ENCODE measurements at regions not wholly inside any gene's neighbourhood (a gene's known extent, or its start where the extent isn't known, plus 50 kb on each side); places are given as distances from the start of the nearest gene placed in this dataset.
"Not testable (repeated sequence)": the region's sequence is repeated elsewhere in the genome, so short reads cannot be mapped to it uniquely, and the experiment has no call there.

DNA sequence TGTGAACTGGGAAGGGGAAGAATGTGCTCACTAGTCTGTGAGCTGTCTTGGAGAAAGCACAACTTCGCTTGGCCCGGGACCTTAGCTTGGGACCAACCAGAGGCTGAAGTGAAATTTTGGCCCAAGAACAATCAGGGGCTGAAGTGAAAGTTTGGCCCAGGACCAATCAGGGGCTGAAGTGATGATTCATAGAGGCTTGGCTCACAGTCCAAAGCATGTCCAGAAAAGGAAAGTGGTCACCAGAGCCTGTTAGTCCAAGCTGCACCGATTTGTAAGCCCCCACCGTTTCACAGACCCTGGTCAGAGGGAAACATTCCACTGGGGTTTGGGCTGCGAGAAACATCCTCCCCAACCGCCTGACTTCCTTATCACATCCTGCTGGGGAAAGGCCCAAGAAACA is 763.3 kb downstream of the SPATA31A7 start:
- DNase-seq (ENCODE audit: low read depth): peak; percentile 15

DNA sequence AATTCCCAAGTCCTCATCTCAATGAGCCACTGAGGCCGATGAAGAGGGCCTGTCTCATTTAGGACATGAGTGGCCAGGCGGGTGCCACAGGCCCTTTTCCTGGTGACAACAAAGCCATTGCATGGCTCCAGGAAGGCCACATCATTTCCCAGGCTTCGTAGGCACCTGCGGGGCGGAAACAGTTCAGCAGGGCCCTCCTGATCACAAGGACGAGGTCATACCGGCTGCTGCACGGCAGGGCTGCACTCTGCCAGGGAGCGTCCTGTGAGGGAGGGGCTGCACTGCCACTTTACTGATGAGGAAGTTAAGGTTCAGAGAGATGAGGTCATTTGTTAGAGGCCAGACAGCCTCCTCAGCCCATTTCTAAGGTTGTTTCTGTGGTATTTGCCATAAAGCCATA is 781.8 kb downstream of the SPATA31A7 start:
- not testable (repeated sequence) for DNase-seq (ENCODE audit: low read depth)

DNA sequence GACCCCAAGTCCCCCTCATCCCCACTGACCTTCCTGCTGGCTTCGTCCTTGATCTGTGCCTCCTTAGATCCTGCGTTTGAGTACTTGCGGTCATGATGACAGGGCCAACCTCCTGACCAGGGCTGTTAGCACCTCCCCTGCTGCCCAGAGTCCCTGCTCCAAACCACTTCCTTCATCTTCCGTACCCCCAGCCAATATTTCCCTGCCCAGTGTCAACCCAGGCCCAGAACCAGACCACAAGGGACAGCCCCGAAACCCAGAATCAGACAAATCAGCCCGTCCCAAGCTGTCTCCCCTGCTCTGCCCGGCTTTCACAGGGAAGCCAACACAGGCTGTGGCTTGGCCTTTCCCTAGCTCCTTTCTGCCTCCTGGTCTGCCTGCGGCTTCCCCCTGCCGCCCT is 784.7 kb downstream of the SPATA31A7 start:
- peak; percentile 19 for DNase-seq (ENCODE audit: low read depth)

DNA sequence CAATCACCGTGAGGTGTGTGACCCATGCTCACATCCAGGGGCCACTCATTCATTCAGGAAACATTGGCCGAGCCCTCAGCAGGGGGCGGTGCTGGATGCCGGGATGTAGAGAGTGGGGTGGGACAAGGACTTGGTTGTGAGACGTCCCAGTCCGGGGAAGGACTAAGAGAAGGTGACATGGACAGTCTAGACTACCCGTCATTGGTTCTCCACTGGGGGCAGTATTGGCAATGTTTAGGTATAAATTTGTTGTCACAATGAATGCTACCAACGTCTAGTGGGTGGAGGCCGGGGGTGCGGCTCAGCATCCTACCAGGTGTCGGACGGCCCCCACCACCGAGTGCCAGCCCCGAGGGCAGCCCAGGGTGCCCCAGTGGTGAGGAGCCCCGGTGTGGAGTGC is 786.5 kb downstream of the SPATA31A7 start:
- DNase-seq (ENCODE audit: low read depth): not testable (repeated sequence)

DNA sequence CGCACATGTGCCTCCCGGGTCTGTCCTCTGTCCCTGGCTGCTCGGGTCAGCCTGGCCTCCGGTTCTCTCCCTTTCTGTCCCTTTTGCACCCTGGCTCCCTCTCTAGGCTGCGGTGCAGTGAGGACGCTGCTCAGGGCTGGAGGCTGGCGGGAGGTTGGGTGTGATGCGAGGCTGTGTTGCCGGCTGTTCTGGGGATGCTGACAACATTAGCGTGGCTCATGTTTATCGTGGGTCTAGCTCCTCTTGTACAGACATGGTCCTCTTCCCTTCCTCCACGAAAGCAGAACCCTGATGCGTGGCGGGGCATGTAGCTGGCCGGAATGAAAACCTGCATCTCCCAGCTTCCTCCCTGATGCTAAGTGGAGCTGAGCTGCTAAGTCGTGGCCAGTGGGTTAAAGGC is 792.9 kb downstream of the SPATA31A7 start:
- DNase-seq (ENCODE audit: low read depth): not testable (repeated sequence)

DNA sequence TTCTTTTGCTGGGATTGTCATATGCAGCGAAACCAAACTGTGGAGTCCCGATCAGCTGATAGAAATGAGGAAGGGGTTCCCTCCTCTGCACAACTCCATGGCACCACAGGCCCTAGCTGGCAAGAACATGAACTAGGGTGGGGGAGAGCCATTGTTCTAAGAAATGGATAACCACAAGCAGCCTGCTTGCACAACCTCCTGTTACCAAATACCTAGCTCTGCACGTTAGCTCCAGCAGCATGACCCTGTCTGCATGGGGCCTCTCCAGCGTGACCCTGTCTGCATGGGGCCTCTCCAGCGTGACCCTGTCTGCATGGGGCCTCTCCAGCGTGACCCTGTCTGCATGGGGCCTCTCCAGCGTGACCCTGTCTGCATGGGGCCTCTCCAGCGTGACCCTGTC is 793.6 kb downstream of the SPATA31A7 start:
- DNase-seq (ENCODE audit: low read depth): not testable (repeated sequence)

DNA sequence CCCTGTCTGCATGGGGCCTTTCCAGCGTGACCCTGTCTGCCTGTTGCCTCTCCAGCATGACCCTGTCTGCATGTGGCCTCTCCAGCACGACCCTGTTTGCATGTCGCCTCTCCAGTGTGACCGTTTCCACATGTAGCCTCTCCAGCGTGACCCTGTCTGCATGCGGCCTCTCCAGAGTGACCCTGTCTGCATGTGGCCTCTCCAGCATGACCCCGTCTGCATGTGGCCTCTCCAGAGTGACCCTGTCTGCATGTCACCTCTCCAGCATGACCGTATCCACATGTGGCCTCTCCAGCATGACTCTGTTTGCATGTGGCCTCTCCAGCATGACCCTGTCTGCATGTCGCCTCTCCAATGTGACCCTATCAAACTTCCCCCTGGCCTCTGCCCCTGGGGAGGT is 794.1 kb downstream of the SPATA31A7 start:
- not testable (repeated sequence) for DNase-seq (ENCODE audit: low read depth)

DNA sequence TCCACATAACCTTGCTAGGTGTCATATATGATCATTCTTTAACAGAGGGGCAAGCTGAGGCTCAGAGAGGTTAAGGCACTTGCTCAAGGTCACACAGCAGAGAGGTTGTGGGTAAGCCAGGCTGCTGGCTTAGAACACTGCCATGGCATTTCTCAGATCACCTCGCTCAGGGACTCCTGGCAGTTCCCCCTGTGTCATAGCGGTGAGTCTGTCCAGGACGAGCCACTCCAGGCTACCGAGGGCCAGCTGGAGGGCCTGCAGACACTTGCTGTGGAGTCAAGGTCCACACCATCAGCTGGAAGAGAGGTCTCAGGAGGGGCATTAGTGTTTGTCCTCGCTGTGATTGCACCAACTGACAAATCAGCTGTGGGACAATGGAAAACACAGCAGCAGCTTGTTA is 794.7 kb downstream of the SPATA31A7 start:
- DNase-seq (ENCODE audit: low read depth): not testable (repeated sequence)

DNA sequence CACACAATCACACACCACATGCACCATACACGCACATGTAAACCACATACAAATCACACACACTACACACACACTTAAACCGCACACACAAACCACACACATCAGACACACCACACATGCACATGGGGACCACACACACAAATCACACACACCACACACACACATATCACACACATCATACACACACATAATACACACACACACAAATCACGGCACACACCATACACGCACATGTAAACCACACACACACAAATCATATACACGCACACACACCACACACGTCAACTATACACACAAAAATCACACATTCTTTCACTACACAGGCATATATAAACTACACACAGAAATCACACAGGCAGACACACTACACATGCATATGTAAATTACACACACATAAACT is 802.3 kb downstream of the SPATA31A7 start:
- not testable (repeated sequence) for DNase-seq (ENCODE audit: low read depth)

DNA sequence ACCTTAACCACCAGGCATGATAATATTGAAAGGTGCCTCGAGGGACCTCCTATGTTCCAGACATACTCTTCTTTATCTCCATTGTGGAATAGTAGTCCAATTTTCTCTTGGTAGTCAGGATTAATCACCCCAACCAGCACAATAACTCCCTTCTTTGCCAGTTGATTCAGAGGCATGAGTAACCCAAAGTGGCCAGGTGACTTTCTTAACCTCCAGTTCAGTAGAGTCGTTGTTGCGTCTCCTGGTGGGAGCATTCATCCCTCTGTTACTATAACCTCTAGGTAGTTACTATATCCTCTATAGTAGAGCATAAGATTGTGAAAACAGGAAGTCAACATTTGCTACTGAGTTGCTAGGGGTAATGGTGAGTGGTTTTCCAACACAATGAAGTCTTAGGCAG is 842.6 kb downstream of the SPATA31A7 start:
- DNase-seq (ENCODE audit: low read depth): not testable (repeated sequence)

DNA sequence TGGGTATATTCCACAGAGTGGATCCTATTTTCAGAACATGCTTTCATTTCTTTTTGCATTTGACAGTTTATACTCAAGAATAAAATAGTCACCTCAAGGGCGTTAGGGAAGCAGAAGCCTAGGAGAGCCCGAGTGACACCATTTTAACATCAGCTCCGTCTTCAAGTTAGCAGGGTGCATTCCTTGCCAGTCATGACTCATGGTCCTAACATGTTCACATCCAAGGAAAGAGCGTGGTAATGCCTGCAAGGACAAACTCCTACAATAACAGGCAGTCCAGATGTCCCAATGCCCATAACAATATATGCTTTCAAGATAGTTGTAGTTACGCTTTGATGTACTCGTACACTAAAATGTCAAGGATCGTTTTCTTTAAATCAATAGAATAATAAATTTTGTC is 848.4 kb downstream of the SPATA31A7 start:
- DNase-seq (ENCODE audit: low read depth): not testable (repeated sequence)

DNA sequence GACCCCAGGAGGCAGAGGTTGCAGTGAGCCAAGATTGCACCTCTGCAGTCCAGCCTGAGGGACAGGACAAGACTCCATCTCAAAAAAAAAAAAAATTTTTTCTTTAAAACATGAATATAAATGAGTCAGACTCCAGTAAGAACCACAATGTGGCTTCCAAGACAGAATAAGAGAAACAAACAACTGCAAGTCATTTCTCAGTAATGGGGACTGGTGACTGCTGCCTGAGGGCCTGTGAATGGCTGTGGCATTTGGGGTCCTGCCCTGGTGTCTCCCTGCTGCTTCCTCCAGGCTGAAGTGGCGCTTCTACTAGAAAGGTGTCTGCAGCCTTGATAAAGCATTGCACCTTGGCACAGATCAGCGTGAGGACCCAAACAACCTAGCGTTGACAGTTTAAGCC is 868.3 kb downstream of the SPATA31A7 start:
- not testable (repeated sequence) for DNase-seq (ENCODE audit: low read depth)

DNA sequence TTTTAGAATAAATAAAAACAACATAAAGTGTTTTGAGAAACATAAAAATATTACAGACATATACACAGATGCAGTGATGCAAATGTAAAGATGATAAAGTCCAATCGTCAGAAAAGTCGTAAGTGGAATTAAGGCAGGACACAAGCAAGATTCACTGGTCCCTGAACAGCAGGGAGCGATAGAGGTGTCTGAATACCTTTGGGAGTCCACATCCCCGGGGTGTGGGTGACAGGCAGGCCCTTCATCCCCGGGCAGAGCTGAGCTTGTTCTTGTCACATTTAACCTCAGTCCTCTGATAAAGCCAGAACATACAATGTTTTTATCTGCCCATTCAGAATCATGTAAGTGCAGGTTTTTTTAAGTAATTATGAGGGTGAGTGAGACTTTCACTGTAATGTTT is 881.2 kb downstream of the SPATA31A7 start:
- DNase-seq (ENCODE audit: low read depth): not testable (repeated sequence)

DNA sequence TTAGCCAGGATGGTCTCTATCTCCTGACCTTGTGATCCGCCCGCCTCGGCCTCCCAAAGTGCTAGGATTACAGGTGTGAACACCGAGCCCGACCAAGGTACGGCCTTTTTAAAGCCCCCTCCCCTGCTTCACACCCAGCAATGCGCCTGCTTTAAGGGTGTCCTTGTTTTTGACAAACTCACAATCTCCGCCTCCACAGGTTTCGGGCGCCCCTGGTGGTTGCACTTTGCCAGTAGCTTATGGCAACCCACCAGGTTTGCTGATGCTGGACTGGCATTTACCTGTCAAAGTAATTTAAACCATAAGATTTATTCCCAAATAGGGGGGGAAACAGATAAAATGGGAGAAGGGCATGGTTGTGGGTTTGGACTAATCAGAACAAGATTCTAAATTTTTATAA is 883.6 kb downstream of the SPATA31A7 start:
- DNase-seq (ENCODE audit: low read depth): not testable (repeated sequence)

DNA sequence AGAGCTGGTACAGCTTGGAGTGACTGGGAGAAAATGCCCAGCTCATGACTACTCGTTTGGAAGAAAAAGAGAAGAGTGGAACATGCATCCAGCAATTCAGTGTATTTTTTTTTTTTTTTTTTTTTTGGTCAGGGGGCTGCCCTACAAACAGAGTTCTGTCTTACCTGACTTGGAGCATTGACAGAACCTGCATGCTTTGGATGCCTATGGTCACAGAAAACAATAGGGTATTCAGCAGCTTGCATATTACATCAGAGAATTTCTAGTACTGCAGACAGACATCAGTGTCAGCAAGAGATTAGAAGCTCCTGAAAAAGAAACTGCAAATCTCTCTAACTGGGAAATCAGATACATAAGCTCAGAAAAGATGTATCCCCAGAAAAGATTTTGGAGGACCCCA is 894.4 kb downstream of the SPATA31A7 start:
- not testable (repeated sequence) for DNase-seq (ENCODE audit: low read depth)

DNA sequence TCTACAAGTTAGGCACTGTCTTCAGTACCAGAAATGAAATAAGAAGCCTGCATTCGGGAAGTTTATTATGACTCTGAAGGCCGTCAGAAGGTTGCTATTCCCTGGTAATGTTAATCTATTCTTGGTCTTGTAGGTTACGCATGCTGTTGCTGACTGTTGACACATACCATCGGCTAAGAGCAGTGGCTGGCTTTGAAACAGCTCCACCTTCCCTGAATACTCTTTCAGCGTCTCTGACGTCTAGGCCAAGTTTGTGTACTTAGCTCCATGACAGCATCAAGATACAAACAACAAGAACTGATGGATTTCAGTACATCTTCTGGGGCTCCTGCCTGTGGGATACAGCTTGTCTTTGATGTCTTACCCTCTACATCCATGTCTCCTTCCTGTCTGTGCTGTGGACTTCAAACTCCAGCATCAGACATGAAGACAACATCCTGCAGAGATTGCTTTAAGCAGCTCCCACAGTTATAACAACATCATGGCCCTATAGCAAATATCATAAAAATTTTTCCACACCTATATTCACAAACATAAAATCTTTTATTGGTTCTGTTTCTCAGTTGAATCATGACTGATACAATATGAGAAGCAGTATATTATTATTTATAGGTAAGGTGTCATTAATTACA is 906.0 kb downstream of the SPATA31A7 start:
- DNase-seq (ENCODE audit: low read depth): not testable (repeated sequence)

DNA sequence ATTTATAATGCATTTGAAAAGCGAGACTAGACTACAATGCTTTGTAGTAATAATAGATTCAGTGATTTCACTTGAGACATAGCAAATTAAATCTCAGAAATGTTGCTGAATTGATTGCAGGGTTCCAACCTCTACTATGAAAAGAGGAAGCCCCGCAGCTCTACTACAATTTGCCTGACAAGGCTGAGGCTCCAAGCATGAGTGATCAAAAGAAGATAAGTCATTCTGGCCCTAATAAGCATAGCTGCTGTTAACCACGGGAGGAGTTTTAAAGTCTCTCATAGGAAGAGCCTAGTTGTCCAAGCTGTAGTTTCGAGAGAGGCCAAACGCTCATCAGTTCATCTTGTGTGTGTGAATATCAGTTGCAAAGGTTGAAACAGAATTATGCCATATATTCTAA is 920.6 kb downstream of the SPATA31A7 start:
- not testable (repeated sequence) for DNase-seq (ENCODE audit: low read depth)

DNA sequence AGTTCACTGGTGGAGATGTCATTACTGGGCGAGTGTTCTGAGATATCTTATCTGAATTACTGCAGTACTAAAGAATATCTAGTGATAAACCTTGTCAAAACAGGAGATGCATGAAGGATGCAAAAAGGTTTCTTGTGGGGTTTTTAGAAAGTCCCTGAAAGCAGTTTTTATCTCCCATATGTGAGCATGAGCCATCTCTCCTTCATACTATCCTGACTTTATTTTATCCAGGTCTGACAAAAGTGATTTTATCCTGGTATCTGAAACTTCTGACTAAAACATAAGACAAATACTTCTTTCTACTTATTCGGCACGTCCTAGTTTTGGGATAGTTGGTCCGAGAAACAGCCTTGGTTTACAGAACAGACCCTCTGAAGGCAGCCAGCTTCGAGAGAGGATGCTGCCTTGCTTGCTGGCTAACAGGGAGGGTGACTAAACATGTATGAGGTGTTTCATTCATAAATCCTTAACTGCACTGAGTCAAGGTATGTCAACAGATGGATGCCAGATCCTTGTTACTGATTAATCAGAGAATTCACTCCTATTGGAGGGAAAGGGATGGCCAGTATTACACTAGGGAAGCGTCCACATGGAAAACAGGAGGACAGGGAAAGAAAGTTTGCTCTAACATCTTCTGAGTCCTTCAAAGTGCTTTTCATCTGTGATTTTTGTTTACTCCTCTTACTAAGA is 927.3 kb downstream of the SPATA31A7 start:
- DNase-seq (ENCODE audit: low read depth): not testable (repeated sequence)

DNA sequence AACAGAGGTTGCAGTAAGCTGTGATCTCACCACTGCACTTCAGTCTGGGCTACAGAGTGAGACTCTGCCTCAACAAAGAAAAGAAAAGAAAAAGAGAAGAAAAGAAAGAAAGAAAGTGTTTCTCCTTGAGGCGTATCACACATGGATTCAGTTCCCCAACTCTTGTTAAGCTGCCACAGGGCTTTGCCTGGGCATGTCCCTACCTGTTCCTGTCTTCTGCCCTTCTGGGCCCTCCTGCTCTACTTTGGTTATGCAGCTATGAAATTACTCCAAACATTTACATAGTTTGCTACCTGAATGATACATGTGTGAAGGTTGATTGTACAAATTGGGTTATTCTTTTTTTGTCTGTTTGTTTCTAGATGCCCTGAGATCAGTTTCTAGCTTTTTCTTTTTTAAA is 929.8 kb downstream of the SPATA31A7 start:
- not testable (repeated sequence) for DNase-seq (ENCODE audit: low read depth)

DNA sequence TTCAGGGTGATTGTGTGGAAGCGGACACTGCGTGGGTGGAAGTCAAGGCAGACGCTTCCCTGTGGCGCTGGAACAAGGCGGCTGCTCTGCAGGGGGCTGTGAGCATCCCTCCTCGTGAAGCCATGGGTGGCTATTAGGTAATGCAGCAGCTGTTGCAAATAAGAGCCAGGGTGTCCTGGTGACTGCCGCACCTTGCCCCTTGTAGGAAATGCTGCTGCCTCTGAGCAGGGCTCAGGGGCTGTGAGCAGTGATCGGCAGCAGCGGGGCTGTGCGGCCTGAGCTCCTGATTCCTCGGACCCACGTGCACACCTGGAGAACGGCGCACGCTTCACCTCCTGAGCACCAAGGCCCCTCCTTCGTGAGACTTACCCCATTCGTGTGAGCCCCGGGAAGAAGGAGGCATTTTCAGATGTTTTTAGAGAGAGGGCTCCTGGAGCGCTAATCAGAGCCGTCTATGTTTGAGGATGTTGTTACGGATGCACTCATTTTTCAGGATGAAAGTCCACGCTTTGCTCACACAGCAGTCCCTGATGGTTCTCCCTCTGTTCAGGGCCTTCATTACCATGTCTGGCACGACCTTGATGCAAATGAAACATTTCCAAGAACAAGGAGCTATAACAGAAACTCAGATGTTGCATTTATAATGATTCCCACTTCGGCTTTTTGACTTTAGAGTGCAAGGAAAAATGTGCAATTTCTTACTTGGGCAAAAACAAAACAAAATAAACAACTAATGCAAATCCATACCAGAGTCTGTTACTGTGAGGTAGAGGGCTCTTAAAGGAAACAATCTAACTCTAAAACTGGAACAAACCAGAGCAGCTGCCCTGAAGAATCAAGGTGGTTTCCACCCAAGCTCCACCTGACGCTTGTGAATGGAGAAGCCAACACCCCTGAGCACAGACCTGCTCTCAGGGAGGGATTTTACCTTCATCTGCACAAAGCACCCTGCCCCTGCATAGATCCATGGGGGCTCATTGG is 936.1 kb downstream of the SPATA31A7 start:
- not testable (repeated sequence) for DNase-seq (ENCODE audit: low read depth)

DNA sequence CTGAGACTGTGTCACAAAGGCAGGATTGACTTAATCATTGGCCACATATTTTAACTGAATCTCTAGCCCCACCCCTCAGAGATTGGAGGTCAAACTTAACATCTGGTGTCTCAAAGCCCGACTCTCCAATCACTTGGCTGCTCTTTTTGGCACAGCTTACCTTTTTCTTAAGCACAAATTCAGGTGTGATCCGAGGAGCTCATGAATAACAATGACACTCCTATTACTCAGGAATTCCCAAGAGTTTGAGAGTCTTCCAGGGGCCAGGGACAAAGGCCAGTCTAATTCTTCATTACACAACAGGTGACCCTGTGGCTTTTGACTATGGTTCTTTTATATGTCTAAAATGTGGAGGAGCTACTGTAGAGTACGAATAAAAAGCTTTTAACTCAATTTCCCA is 945.2 kb downstream of the SPATA31A7 start:
- DNase-seq (ENCODE audit: low read depth): not testable (repeated sequence)

DNA sequence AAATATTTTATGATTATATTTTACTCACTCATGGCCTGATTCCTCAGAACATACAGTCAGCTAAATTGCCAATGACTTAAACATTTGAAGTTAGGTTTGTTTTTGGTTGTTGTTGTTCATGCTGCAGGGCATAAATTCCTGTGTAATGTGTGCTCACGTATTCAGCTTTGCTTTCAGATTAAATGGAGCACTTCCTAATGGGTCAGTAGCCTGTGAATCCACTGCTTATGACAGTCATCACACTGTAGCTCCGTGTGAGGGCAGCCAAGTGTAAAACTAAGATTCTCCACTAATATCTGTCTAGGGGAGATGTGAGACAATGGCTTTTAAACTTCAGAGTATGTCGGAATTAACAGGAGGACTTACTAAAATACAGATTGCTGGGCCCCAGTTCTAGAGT is 955.8 kb downstream of the SPATA31A7 start:
- DNase-seq (ENCODE audit: low read depth): not testable (repeated sequence)

Data from RPMI7951 (cell line).